ENCODE measurements at regions not wholly inside any gene's neighbourhood (a gene's known extent, or its start where the extent isn't known, plus 50 kb on each side); places are given as distances from the start of the nearest gene placed in this dataset.
"Not testable (repeated sequence)": the region's sequence is repeated elsewhere in the genome, so short reads cannot be mapped to it uniquely, and the experiment has no call there.

GRCh38 chr2:8134985-8135682, 546.7 kb upstream of the ID2 start:
- DNase-seq = no peak

- no peak for DNase-seq
Observed at GRCh38 chr2:8137801-8138200, 544.1 kb upstream of the ID2 start.

- no peak for DNase-seq
Observed at GRCh38 chr2:8138525-8138922, 543.3 kb upstream of the ID2 start.

- DNase-seq = no peak
Observed at GRCh38 chr2:8138923-8139667, 542.8 kb upstream of the ID2 start.

- no peak for DNase-seq
Observed at GRCh38 chr2:8139668-8140200, 542.1 kb upstream of the ID2 start.

- no peak for DNase-seq
Observed at GRCh38 chr2:8141079-8141707, 540.7 kb upstream of the ID2 start.

- DNase-seq = no peak
Observed at GRCh38 chr2:8141780-8142179, 540.1 kb upstream of the ID2 start.

GRCh38 chr2:8142461-8142860, 539.4 kb upstream of the ID2 start:
- no peak for DNase-seq

- no peak for DNase-seq
Observed at GRCh38 chr2:8144131-8144631, 537.7 kb upstream of the ID2 start.

- DNase-seq = no peak
Observed at GRCh38 chr2:8144785-8145184, 537.1 kb upstream of the ID2 start.

GRCh38 chr2:8145375-8145774, 536.5 kb upstream of the ID2 start:
- DNase-seq = not testable (repeated sequence)

GRCh38 chr2:8146132-8147005, 535.5 kb upstream of the ID2 start:
- no peak for DNase-seq

- peak; percentile 11 for DNase-seq
Observed at GRCh38 chr2:8148260-8149006, 533.4 kb upstream of the ID2 start.

GRCh38 chr2:8149007-8149405, 532.9 kb upstream of the ID2 start:
- DNase-seq = no peak

- DNase-seq = no peak
Observed at GRCh38 chr2:8149985-8150539, 531.8 kb upstream of the ID2 start.

GRCh38 chr2:8151888-8152287, 530.0 kb upstream of the ID2 start:
- DNase-seq = no peak

GRCh38 chr2:8152392-8153257, 529.2 kb upstream of the ID2 start:
- no peak for DNase-seq

GRCh38 chr2:8153258-8153718, 528.6 kb upstream of the ID2 start:
- no peak for DNase-seq

GRCh38 chr2:8154270-8154669, 527.6 kb upstream of the ID2 start:
- DNase-seq = no peak

GRCh38 chr2:8154936-8155335, 526.9 kb upstream of the ID2 start:
- no peak for DNase-seq

Data from GOT3 (cell line).